ENCODE measurements at regions not wholly inside any gene's neighbourhood (a gene's known extent, or its start where the extent isn't known, plus 50 kb on each side); places are given as distances from the start of the nearest gene placed in this dataset.

GRCh38 chr3:72432246-72432645 is 416.0 kb downstream of the SHQ1 start:
- peaks cover 0 to 2% of the 10 kb centered on the region in 2 experiments; a peak in 2 of 4 replicates for H3K4me1 ChIP-seq (ENCODE audit: control insufficient read depth in 1 of 2, insufficient read depth in 2 of 2, low read depth in 1 of 2, low read length in 1 of 2)
- no peaks in the 10 kb centered on the region for H3K9me2 ChIP-seq
- H3K79me2 ChIP-seq (ENCODE audit: insufficient read depth) = peaks cover 90% of the 10 kb centered on the region
- H3K4me2 ChIP-seq = no peak overlapping the region
- no peak overlapping the region for H3K27ac ChIP-seq (ENCODE audit: low read depth in 2 of 2, low read length in 1 of 2)
- peaks cover 0 to 4% of the 10 kb centered on the region in 2 experiments for H3K36me3 ChIP-seq (replicated peaks in 1 of 2; ENCODE audit: control insufficient read depth in 1 of 2, insufficient read depth in 2 of 2, low read length in 1 of 2)
- no peak overlapping the region for H3K9ac ChIP-seq
- H3F3A ChIP-seq (replicated peaks; ENCODE audit: insufficient read depth) = no peaks in the 10 kb centered on the region
- peaks cover 91% of the 10 kb centered on the region for H4K20me1 ChIP-seq (ENCODE audit: insufficient read depth)
- no peak overlapping the region for H3K4me3 ChIP-seq (ENCODE audit: low read depth in 2 of 2, low read length in 1 of 2)
- TF ChIP-seq TEAD4 (IDR thresholded peaks at IDR 0.05; ENCODE audit: borderline replicate concordance, insufficient read depth) (no peak), SIN3A (IDR thresholded peaks at IDR 0.05; ENCODE audit: borderline replicate concordance, low read depth, low read length) (no peak), FOSL2 (IDR thresholded peaks at IDR 0.05; ENCODE audit: borderline replicate concordance, low read depth) (no peak), ZBTB33 (IDR thresholded peaks at IDR 0.05; ENCODE audit: borderline replicate concordance, low read depth) (no peak), GABPA (IDR thresholded peaks at IDR 0.05; ENCODE audit: low read depth) (no peak), NRF1 (IDR thresholded peaks at IDR 0.05; ENCODE audit: low read depth, low read length) (no peak), FOXJ3 (CRISPR knock-in tag; IDR thresholded peaks at IDR 0.05) (no peak), RXRA (IDR thresholded peaks at IDR 0.05; ENCODE audit: borderline replicate concordance, low read depth) (no peak), RCOR1 (IDR thresholded peaks at IDR 0.05; ENCODE audit: low read length) (no peak), MEF2A (IDR thresholded peaks at IDR 0.05; ENCODE audit: borderline replicate concordance, low read depth) (no peak), RFX5 (IDR thresholded peaks at IDR 0.05; ENCODE audit: low read length) (no peak), IRF3 (IDR thresholded peaks at IDR 0.05; ENCODE audit: low read depth, low read length) (no peak), YY1 (IDR thresholded peaks at IDR 0.05; ENCODE audit: low read depth) (no peak), EZH2phosphoT487 (IDR thresholded peaks at IDR 0.05; ENCODE audit: borderline replicate concordance, low read depth) (no peak), MAX (IDR thresholded peaks at IDR 0.05; ENCODE audit: low read depth) (no peak), RAD21 (IDR thresholded peaks at IDR 0.05; ENCODE audit: low read length) (no peak), MXI1 (IDR thresholded peaks at IDR 0.05; ENCODE audit: low read depth, low read length) (no peak), SMC3 (IDR thresholded peaks at IDR 0.05; ENCODE audit: low read depth, low read length) (no peak)
- no peak overlapping the region for H2AFZ ChIP-seq (ENCODE audit: low read depth)
- no peaks in the 10 kb centered on the region for H3K27me3 ChIP-seq (ENCODE audit: insufficient read depth)
- CTCF ChIA-PET = no interaction called here
- no peaks in the 10 kb centered on the region for H3K9me3 ChIP-seq
- WGBS (ENCODE audit: low lambda C conversion rate) = 93% methylated on average over 7 of the region's 7 CpGs
- POLR2A ChIA-PET = no interaction called here
- no peak for DNase-seq
